ENCODE measurements at regions not wholly inside any gene's neighbourhood (a gene's known extent, or its start where the extent isn't known, plus 50 kb on each side); places are given as distances from the start of the nearest gene placed in this dataset.

- TF ChIP-seq CTCF (IDR thresholded peaks at IDR 0.05) = no peak
- Histone ChIP-seq H3K9me3 (no peaks in the 10 kb centered on the region), H3K4me3 (no peak overlapping the region), H3K36me3 (no peaks in the 10 kb centered on the region), H3K4me1 (no peaks in the 10 kb centered on the region), H3K27ac (no peak overlapping the region), H3K27me3 (no peaks in the 10 kb centered on the region)
- intact Hi-C loops (cut with DNase I; ENCODE audit: low total_unique reads) = no loop called here
- DNase-seq (ENCODE audit: low spot score in 2 of 2) = no peak
Measured at GRCh38 chr22:22345781-22346180, 101.2 kb downstream of the VPREB1 start.

- Histone ChIP-seq H3K27ac (no peak overlapping the region), H3K4me3 (no peak overlapping the region), H3K9me3 (no peaks in the 10 kb centered on the region), H3K4me1 (no peaks in the 10 kb centered on the region), H3K27me3 (no peaks in the 10 kb centered on the region), H3K36me3 (no peaks in the 10 kb centered on the region)
- TF ChIP-seq POLR2AphosphoS5 (IDR thresholded peaks at IDR 0.05) (no peak), POLR2A (IDR thresholded peaks at IDR 0.05) (no peak), CTCF (IDR thresholded peaks at IDR 0.05) (no peak)
- intact Hi-C loops (cut with DNase I; ENCODE audit: low total_unique reads) = no loop called here
- no peak for DNase-seq (ENCODE audit: low spot score in 2 of 2)
Measured at GRCh38 chr22:22346401-22347107, 102.0 kb downstream of the VPREB1 start.

GRCh38 chr22:22348127-22348814, 103.7 kb downstream of the VPREB1 start:
- TF ChIP-seq CTCF (IDR thresholded peaks at IDR 0.05) (no peak), POLR2AphosphoS5 (IDR thresholded peaks at IDR 0.05) (no peak), POLR2A (IDR thresholded peaks at IDR 0.05) (no peak)
- Histone ChIP-seq H3K27ac (no peak overlapping the region), H3K9me3 (no peaks in the 10 kb centered on the region), H3K36me3 (no peaks in the 10 kb centered on the region), H3K27me3 (peaks cover 0 to 3% of the 10 kb centered on the region in 2 donors), H3K4me3 (no peak overlapping the region), H3K4me1 (no peaks in the 10 kb centered on the region)
- DNase-seq (ENCODE audit: low spot score in 2 of 2) = no peak
- intact Hi-C loops (cut with DNase I; ENCODE audit: low total_unique reads) = no loop called here

GRCh38 chr22:22348815-22349454, 104.3 kb downstream of the VPREB1 start:
- no peaks in the 10 kb centered on the region for H3K36me3 ChIP-seq
- no peaks in the 10 kb centered on the region for H3K9me3 ChIP-seq
- H3K4me1 ChIP-seq = no peaks in the 10 kb centered on the region
- intact Hi-C loops (cut with DNase I; ENCODE audit: low total_unique reads) = no loop called here
- no peak overlapping the region for H3K4me3 ChIP-seq
- TF ChIP-seq POLR2A (IDR thresholded peaks at IDR 0.05) (no peak), POLR2AphosphoS5 (IDR thresholded peaks at IDR 0.05) (no peak), CTCF (IDR thresholded peaks at IDR 0.05) (no peak)
- H3K27me3 ChIP-seq = peaks cover 0 to 3% of the 10 kb centered on the region in 2 donors
- H3K27ac ChIP-seq = no peak overlapping the region
- no peak for DNase-seq (ENCODE audit: low spot score in 2 of 2)

- TF ChIP-seq CTCF (IDR thresholded peaks at IDR 0.05) = no peak
- no peak for TF ChIP-seq POLR2AphosphoS5 (IDR thresholded peaks at IDR 0.05)
- no peak for TF ChIP-seq POLR2A (IDR thresholded peaks at IDR 0.05)
- Histone ChIP-seq H3K27me3 (peaks cover 0 to 3% of the 10 kb centered on the region in 2 donors), H3K4me3 (no peak overlapping the region), H3K27ac (no peak overlapping the region), H3K9me3 (no peaks in the 10 kb centered on the region), H3K36me3 (no peaks in the 10 kb centered on the region), H3K4me1 (no peaks in the 10 kb centered on the region)
- intact Hi-C loops (cut with DNase I; ENCODE audit: low total_unique reads) = no loop called here
- no peak for DNase-seq (ENCODE audit: low spot score in 2 of 2)
Measured at GRCh38 chr22:22349455-22349836, 104.9 kb downstream of the VPREB1 start.

Data from breast epithelium (tissue), 4 donors.